HG03025 (cell line): ENCODE measurements at regions not wholly inside any gene's neighbourhood (a gene's known extent, or its start where the extent isn't known, plus 50 kb on each side); places are given as distances from the start of the nearest gene placed in this dataset.
"Not testable (repeated sequence)": the region's sequence is repeated elsewhere in the genome, so short reads cannot be mapped to it uniquely, and the experiment has no call there.

Experiments
- ATAC-seq: cut with Tn5 transposase; IDR thresholded peaks from one replicate; pipeline ENCODE4 v1.9.1; 2021; ENCODE audit warnings: mild to moderate bottlenecking, moderate library complexity; ENCODE audit not compliant: unreplicated experiment, low FRiP score

- no peak for ATAC-seq
Observed at GRCh38 chr10:117601716-117602115, 59.2 kb downstream of the EMX2 start.

GRCh38 chr10:117603081-117603480 is 60.5 kb downstream of the EMX2 start:
- ATAC-seq = no peak

- no peak for ATAC-seq
Observed at GRCh38 chr10:117603726-117604125, 61.2 kb downstream of the EMX2 start.

GRCh38 chr10:117609095-117609795 is 66.7 kb downstream of the EMX2 start:
- no peak for ATAC-seq

- ATAC-seq = no peak
Observed at GRCh38 chr10:117609796-117610170, 67.2 kb downstream of the EMX2 start.

- ATAC-seq = no peak
Observed at GRCh38 chr10:117610321-117610720, 67.8 kb downstream of the EMX2 start.

GRCh38 chr10:117612113-117612512 is 69.6 kb downstream of the EMX2 start:
- ATAC-seq = no peak

- ATAC-seq = no peak
Observed at GRCh38 chr10:117615649-117616048, 73.1 kb downstream of the EMX2 start.

GRCh38 chr10:117616179-117616578 is 73.6 kb downstream of the EMX2 start:
- ATAC-seq = peak; percentile 90

- no peak for ATAC-seq
Observed at GRCh38 chr10:117617086-117617485, 74.5 kb downstream of the EMX2 start.

GRCh38 chr10:117617659-117618058 is 75.1 kb downstream of the EMX2 start:
- no peak for ATAC-seq

GRCh38 chr10:117619223-117619622 is 76.7 kb downstream of the EMX2 start:
- ATAC-seq = no peak

- no peak for ATAC-seq
Observed at GRCh38 chr10:117619707-117620405, 77.3 kb downstream of the EMX2 start.

- ATAC-seq = no peak
Observed at GRCh38 chr10:117621196-117621595, 78.7 kb downstream of the EMX2 start.

- ATAC-seq = no peak
Observed at GRCh38 chr10:117621795-117622420, 79.4 kb downstream of the EMX2 start.

- ATAC-seq = no peak
Observed at GRCh38 chr10:117622471-117623184, 80.1 kb downstream of the EMX2 start.

- ATAC-seq = no peak
Observed at GRCh38 chr10:117626228-117626627, 83.7 kb downstream of the EMX2 start.

- ATAC-seq = no peak
Observed at GRCh38 chr10:117627561-117627960, 85.0 kb downstream of the EMX2 start.

- not testable (repeated sequence) for ATAC-seq
Observed at GRCh38 chr10:117629717-117630116, 87.2 kb downstream of the EMX2 start.

- no peak for ATAC-seq
Observed at GRCh38 chr10:117631276-117632145, 89.0 kb downstream of the EMX2 start.
